NCI-H1417 treated with DMSO at 0.1 percent for 48 hours (cell line): ENCODE measurements at regions not wholly inside any gene's neighbourhood (a gene's known extent, or its start where the extent isn't known, plus 50 kb on each side); places are given as distances from the start of the nearest gene placed in this dataset.

Source experiments
- DNase-seq: peaks from one replicate; lab custom pipeline; 2025; lab: John Stamatoyannopoulos, UW

DNA sequence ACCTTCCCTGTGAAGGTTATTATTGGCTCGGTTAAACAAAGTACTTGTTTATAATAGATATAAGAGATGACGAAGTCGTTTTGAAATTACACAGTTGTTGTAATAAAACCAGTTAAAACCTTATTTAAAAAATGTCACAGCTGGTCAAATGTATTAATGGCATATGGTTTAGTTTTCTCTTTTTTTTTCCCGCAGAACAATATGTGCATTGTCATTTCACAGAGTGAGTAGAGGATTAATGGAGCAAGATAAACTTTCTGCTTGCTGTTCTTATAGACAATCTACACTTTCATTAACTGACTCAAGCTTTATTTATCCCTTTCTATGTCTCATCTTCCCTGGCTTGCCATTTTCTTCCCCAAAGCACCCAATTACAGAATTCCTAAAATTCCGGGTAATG is 404.3 kb upstream of the NPVF start:
- no peak for DNase-seq

DNA sequence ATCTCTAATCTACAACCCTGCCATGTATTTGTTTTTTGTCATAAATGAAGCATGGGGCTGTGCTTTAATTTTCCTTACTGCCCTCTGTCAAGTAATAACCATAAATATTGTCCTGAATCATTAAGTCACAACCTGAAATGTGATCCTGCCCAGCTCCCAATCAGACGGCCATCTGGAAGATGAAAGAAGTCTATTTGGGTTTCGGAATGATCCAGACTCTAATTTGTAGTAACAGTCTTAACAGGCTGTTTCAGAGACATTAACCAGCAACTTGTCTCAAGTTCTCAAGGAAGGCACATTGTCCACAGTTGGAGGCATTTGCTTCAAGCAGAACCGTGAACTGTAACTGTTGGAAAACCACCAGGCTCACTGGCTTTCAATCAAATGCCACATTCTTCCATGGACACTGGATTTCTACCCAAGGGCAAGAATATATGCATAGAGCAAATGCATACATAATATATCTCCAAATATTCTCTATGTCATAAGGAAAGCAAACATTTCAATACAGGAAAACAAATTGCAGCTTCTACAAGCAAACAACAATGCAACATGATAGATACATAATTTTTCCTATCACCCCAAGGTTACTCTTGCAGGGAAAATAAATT is 405.2 kb upstream of the NPVF start:
- no peak for DNase-seq

DNA sequence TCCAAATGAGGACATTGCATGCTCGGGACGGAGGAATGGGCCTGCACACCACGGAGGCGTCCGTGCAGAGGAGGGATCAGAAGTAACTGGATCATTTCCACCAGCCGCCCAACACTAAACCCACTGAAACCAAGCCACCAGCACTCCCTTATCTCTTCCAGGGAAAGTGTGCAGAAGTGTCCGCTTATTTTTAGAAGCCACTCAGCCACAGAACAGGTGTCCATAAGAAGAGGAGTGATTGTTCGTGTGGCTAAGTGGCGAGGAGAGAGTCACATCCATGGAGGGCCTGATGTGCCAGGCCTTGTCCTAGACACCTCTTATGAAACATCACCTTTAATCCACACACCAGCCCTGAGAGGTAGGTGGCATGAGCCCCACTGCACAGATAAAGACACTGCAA is 407.9 kb upstream of the NPVF start:
- DNase-seq, result no peak

DNA sequence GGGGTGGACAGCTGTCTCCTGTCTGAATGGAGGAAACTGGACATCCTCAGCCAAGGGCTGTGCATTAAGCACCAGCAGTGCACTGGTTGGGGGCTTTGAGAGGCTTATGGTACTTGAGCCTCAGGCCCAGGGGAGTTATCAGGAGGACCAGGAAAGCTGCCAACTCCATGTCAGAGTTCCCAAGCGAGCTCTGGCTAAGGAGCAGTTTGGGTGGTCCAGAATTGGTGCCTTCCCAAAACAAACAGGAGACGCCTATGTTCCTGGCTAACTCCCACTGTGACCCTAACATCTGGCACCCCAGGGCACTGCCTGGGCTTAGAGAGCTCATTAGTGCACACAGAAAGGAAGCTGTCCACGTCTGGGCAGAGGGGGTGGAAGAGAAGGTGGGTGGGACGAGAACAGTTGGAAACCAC is 408.6 kb upstream of the NPVF start:
- DNase-seq, result no peak

DNA sequence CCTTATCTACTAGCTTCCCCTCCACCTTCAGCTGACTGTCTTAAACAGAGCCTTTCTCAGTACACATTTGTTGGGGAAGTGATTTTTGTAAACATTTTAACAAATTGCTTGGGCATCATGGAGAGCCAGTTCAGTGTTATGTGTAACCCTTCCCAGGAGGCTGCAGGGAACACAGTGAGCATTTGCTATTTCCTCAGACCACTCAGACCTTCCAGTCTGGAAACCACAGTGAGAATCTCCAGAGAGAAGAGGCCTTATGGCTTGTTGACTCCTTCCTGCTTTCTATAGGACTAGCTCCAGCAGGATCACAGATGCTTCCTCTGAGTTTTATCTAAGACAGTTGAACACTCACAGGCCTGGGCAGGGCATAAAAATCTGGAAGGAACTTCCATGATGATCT is 409.8 kb upstream of the NPVF start:
- no peak for DNase-seq

DNA sequence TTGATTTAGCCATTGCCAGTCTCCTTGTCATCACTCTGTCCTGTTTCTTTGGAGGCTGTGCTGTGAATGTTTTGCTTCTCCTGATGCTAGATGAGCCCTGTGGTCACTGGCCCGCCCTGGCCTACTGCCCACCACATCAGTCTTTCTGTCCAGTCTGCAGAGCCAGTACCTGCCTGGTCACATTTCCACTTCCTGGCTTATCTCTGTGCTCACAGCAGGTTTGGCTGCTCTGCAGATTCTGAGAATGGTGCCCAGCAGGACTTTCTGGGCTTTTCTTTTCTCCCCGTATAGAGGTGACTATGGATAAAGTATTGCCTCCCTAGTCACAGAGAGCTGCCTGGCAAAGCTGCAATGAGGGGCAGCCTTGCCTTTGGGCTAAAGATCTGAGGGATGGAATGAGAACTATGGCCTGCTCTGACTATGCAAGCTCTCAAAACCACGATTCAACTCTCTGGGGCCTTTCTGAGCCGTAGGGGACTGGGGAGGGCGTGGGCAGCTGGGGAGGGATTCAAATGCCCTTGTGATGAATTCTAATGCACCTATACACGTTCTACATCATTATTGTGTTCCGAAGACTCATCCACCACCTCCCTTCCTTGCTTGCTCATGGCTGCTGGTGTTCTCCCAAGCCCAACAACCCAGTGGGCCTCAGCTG is 410.4 kb upstream of the NPVF start:
- DNase-seq, result no peak

DNA sequence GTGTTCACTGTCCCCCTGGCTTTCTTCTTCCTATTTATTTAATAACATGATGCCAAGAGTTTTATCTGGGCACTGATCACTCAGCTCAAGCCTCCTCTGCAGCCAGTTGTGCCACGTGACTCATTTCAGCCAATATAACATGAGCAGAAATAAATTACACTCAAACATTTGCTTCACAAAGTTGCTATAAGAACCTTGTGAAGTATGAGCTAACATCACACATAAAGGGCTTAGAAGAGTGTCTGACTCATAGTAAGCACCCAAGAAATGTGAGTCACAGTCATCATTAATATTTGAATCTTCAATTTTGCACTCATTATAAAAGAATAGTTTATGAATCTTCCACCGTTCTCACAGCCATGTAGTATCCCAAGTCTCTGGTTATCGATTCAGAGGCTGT is 414.6 kb upstream of the NPVF start:
- DNase-seq, result no peak

DNA sequence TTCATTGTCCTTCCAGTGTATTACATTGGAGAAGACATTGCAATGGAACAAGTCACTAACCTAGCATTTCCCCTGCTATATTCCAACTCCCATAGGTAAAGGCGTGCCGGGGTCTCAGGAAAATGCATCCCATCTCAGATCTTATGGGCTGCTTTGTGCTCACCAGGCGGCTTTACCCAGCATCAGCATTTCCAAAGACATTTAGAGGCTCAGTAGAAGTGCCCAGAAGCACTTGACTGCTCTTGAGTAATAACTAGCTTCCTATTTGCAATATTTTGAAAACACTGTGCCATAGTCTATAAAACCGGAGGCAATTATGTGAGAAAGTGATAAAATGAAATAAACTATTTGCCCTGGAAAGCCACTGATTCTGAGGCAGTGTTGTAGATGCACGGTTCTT is 415.0 kb upstream of the NPVF start:
- no peak for DNase-seq

DNA sequence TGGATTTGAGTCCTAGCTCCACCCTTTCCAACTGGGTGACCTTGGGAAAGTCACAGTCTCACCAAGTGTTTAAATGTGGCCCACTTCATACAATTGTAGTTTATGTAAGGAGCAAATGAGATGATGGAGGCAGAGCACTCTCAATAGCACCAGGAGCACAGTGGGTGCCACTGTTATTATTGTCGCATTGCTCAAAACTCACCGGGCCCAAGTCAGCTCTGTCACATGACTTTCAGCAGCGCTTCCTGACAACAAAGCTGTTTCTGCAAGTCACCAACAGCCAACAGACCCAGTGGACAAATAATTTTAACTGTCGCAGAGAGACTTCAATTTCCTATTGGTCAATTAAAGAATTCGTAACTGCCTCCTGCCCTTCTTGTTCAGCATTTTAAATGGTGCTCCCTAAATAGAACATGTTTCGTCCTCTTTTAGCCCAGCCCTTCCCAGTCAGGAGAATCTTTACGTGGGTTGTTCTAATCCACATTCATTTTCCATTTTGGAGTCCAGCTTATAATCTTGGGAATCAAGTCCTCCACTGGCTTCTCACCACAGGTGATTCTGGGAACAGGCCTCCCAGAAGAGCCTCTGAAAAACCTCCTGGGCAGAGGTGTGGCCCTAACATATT is 415.6 kb upstream of the NPVF start:
- no peak for DNase-seq

DNA sequence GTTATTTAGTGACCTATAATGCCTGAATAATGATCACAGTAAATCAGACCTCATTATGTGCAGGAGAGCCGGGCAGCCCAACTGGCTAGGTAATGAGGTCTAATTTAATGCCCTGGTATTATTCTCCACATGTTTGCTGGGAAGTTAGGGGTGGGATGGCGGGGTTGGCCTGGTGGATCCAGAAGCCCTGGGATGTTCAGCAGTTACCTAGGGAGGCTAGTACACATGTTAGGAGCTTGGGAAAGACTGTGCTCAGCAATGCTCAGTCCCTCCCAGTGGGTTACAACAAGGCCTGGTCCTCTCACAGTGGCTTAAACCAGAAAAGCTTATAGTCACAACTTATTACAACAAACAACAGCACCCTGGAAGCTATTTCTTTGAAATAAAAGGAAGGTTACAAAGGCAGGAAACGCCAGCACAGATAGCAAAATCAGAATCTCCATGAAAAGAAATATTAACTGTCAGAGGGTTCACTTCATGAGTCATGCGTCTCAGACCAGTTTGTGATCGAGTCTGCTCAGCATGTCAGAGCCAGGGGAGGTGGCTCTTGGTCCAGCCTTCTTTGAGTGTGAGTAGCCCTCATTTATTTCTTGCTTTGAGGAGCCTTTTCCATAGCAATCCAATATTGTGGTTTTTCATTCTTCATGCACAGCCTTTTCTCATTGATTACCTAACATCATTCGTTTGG is 418.6 kb upstream of the NPVF start:
- no peak for DNase-seq

DNA sequence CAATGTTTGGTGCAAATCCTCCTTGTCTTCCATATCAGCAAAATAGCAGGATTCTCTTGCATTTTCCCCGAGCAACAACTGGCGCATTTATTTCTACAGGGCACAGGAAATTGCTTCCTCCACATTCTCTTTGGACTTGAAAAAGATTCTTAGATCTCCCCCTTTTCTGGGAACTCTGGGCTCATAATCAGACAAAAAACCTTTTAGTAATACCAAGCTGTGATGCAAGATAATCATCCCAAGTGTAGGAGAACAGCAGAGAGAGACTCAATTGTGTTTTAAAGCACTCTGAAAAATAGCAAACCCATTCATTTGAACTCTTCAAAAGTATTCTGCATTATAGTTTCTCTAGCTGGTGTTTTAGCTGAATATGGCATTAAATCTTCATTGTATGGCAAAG is 419.6 kb upstream of the NPVF start:
- no peak for DNase-seq

DNA sequence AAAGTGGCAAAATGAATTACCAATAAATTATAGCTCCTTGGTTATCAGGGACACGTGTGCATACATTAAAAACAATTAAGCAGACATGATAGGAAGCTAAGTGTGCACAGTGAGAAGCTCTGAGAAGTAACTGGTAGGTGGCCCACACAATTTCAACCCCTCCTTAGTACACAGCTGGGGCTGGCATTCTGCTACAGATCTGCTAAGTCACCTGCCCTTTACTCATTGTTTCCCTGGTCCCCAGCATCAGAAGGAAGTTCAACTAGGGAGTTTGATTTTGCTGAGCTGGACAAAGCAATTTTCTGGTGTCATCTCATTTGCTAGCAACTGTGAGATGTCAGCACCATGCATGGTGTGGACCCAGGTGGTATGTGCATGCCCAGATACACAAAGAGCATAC is 424.1 kb upstream of the NPVF start:
- DNase-seq, result no peak

DNA sequence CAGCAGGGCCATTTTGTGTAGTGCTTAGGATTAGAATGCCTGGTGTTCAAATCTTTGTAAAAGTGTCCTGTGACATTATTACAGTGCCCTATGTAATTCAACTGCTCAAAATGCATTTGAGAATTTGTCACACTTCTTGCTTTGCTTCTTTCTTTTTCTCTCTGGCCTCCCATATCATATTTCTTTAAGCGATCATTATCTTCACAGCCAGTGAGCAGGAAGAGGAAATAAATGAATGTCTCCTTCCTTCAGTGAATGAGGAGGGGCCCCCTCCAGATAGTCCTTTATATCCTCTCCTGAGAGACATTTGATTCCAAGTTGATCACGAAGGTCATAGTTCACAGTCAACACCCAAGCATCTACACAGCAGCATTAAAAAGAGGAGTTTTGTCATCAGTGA is 425.1 kb upstream of the NPVF start:
- no peak for DNase-seq

DNA sequence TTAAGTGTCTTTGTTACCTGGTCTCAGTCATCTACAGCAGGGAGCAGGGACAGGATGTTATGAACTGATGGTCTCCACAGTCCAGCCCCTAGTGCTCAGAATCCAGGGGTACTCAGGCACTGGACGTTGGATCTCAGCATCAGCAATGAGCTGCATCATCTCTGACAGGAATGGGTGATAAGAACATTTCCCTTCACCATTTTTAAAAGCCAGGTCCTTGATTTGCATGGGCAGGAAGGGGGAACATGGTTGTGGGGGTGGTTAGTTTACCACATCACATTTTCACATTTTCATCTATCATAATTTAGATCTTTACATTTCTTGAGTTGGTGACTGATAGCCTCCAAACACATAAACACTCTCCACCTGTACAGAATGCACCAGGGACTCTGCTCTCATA is 427.8 kb upstream of the NPVF start:
- DNase-seq, result no peak

DNA sequence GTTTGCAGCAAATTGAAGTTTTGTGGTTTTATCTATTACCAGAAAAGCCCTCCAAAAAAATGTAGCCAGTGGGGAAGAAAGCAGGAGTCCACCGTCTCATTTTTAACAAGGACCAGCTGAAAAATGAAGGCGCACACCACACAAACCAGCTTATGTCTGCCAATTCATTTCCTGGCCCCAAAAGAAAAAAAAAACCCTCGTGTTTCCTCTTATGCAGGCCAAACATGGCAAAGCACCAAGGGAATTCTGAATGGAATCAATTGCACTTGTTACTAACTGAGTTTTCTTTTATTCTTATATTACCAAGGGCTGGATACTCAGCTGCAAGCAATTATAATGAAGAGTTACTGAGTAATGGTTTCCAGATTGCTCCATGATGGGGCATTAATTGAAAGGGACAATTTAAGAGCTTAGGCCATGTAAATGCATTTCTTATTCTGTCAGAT is 428.3 kb upstream of the NPVF start:
- DNase-seq, result no peak

DNA sequence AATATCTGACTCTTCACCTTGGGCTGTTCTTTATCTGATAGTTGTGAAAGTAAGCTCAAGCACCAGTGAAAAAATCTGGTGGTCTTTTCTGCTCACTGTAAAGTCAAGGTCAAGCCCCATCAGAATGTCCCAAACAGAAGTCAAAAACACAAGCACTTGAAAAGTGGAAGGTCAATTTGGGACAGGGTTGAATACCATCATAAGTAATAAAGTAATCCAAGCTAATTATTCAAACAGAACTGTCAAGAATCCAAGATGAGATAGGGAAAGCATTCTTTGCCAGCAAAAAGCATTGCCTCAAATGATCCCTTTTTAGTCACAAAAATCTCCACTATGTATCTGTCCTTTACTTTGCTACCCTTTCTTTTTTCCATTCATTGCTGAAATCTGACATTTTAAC is 430.1 kb upstream of the NPVF start:
- no peak for DNase-seq

DNA sequence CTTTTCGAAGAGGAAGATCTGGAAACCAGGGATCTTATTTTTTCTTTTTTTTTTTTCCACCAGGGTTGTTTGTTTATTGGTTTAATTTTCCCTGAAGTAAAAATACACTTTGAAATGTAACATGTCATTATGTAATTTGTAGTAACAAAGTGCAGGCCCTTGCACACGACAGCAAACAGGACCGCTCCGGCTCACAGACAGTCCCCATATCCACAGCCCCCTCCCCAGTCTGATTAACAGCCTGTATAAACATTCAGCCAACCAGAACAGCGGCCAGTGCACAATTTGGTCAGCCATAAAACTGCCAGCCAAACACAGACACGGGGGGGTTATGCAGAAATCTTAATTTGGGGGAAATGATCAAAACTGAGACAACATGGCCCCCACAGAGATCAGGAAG is 431.6 kb upstream of the NPVF start:
- peak; percentile 50 for DNase-seq

DNA sequence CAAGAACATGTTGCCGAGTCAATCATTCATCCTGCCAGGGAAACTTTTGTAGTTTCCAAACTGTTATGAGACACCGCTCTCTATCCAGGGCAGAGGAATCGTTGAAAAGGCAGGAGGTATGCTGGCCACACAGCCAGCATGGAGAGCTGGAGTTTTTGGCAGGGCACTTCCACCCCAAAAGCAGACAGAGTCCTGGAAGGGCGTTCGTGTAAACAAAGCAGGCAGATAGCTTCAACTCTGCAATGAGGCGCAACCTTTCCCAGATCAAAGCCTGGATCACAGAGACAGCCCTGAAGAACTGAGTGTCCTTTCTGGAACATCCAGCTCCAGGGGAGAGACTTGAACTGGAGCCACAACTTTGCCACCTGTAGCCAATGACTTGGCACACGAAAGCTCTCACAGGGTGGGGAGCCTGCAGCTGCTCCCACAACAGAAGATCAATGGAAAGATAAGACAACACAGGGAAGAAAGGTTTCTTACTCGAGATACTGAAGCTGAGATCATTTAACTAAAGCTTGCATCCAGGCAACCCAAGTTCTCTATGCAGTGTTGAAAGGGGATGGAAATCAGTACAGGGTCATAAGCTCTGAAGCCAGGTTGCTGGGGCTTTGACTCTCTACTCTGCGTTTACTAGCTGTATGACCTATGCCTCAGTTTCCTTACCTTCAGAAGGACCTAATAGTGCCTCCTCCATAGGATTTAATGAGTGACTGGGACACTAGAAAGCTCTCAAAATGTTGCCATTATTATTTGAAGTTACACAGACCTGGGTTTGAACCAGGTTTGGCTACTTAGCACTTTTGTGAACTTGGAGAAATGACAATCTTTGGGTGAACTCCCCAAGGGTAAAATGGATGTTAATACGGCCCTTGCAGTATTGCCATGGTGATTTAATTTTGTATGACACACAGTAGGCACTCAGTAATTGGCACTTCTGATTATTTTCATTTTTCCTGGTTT is 434.8 kb upstream of the NPVF start:
- no peak for DNase-seq

DNA sequence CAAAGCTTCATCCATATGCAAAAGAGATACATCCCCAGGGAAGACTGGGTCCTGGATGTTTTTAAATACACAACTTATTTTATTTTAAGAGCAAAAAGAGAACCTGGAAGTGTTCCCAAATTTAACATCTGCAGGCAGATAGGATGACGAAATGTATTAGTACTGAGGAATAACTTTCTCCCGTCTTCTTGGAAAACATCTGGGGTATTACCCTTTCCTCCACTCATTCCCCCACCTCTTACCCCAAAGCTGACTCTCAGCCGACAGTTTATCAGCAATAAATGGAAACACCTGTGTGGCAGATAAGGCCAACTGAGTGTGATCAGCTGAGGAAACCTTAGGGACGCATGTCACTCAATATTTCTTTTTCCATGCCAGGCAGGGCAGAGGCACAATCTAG is 435.6 kb upstream of the NPVF start:
- DNase-seq, result no peak

DNA sequence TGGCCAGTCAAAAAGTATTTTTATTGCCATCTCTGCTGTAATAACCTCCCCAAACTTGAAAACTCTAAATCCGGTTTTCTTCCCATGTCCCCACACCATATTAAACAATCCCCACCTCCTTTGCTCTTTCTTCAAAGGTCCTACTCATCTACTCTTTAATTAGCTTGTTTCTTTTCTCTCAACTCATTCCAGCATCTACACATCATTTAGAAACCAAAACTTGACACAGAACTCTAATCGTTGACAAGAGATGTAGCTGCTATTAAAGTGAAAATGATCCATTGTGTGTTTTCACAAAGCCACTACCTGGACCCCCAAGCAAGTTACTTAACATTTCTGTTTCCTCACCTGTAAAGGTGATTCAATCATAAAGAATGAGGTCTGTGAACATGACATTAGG is 436.3 kb upstream of the NPVF start:
- no peak for DNase-seq

DNA sequence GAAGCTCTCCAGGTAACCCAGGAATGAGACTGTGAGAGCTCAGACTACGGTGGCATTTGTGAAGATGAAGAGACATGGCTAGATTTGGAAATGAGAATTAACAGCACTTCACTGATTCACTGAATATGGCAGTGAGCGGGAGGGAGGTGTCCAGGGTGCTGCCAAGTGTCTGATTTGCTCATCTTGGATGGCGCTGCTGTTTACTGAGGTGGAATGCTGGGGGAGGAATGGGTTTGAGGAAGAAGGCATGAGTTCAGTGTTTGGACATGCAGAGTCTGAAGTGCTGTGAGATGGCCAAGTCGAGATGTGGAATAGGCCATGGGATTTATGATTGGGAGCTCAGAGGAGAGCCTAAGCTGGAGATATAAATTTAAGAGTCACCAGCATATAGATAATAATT is 437.1 kb upstream of the NPVF start:
- no peak for DNase-seq
